ENCODE measurements at regions not wholly inside any gene's neighbourhood (a gene's known extent, or its start where the extent isn't known, plus 50 kb on each side); places are given as distances from the start of the nearest gene placed in this dataset.

DNA sequence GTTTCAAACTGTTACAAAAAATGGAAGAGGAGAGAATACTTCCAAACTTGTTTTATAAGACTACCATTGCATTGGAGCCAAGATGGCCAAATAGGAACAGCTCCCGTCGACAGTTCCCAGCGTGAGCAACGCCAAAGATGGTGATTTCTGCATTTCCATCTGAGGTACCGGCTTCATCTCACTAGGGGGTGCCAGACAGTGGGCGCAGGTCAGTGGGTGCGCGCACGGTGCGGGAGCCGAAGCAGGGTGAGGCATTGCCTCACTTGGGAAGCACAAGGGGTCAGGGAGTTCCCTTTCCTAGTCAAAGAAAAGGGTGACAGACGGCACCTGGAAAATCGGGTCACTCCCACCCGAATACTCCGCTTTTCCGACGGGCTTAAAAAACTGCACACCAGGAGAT lies 149.7 kb upstream of the POF1B start:
- peak; percentile 7 for DNase-seq (ENCODE audit: low spot score)

DNA sequence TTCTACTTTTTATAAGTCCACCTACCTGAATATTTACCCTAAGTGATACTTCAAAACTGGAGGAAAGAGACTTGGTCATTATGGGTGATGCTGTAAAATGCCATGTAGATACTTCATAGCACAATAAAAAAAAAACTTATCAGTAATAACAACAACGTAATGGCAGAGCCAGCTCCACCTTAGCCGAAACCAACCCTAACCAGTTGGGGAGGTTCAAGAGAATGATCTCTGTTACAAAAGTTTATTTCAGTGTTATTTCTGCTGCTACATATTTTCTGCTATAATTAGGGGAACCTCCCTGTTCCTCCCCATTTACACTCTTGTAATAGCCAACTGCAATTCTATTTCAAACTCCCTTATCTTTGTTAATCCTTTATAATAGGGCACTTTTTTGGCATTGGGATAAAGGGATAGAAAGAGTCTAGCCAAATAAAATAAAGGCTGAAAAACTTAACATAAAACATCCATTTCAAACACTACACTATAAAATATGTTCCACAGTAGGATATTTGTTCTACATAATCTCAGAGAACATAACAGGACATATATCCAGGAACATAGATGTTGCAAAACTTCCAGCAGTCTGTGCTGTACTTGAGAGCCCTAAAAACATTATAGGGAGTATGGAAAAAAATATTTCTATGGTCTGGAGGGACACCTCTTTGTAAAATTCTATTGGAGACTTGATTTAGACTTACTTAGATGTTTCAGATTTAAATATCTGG lies 138.7 kb upstream of the POF1B start:
- DNase-seq (ENCODE audit: low spot score): no peak

DNA sequence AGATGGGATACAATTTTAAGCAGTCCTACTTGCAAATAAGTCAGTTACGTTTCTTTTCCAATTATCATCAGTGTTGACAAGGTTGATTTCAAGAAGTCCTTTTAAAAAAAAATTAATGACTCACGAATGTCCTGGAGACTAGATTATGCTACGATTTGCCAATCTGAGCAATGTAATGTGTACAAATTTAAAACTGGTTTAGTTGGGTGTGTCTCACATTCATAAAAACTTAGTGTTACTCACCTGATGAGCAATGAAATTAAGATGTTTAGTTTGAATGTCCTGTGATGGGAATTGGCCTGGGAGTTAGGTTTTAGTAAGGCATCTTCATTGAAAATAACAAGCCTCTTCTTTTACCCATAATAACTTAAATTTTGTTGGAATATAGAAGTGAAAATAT lies 136.7 kb upstream of the POF1B start:
- DNase-seq (ENCODE audit: low spot score): no peak

DNA sequence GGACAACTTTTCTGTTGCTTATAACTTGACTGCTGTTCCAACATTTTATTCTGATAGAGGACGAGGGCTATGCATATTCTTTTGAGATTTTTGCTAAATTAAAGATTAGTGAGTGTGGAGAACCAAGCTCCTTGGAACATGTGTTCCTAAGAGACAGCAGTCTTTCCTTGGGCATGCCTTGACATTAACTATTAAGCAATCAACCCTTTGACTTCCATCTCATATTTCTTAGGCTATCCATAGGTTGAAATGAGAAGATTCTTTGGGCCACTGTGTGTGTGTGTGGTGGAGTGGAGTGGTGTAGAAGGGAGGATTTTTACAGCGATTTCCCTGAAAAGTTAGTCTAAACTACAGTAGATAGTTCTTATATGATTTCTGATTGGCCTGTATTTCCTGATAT lies 127.4 kb upstream of the POF1B start:
- DNase-seq (ENCODE audit: low spot score): no peak

DNA sequence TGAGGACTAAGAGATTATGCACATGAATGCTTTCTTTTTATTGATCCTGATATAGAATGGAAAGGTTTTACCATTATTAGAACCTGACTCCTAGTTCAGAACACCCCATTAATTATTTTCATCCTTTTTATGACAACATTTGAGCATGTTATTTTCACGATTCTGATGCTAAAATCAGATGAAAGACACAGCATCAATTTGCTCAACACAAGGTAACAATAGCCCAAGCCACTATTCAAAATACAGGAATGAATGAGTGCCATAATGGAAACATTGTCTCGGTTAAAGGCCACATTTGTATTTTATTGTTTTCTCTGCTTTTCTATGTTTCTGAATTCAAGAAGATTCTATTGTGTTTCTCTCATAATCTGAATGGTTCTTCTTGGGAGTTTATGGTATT lies 126.3 kb upstream of the POF1B start:
- no peak for DNase-seq (ENCODE audit: low spot score)

DNA sequence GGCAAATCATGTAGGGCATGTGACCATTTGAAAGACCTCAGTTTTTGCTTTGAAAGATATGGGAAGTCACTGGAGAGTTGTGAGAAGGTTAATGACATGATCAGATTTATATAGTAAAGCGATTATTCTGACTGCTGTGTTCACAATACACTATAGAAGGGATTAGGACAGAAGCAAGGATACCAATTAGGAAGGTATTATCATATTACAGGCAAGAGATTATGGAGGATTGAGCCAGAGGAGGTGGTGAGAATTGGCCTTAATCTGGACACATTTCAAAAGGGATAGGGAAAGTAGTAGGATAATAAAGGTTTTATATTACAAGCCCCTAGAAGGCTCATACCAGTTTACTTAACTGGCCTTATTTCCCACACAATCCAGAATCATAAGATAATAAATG lies 124.9 kb upstream of the POF1B start:
- DNase-seq (ENCODE audit: low spot score): no peak

DNA sequence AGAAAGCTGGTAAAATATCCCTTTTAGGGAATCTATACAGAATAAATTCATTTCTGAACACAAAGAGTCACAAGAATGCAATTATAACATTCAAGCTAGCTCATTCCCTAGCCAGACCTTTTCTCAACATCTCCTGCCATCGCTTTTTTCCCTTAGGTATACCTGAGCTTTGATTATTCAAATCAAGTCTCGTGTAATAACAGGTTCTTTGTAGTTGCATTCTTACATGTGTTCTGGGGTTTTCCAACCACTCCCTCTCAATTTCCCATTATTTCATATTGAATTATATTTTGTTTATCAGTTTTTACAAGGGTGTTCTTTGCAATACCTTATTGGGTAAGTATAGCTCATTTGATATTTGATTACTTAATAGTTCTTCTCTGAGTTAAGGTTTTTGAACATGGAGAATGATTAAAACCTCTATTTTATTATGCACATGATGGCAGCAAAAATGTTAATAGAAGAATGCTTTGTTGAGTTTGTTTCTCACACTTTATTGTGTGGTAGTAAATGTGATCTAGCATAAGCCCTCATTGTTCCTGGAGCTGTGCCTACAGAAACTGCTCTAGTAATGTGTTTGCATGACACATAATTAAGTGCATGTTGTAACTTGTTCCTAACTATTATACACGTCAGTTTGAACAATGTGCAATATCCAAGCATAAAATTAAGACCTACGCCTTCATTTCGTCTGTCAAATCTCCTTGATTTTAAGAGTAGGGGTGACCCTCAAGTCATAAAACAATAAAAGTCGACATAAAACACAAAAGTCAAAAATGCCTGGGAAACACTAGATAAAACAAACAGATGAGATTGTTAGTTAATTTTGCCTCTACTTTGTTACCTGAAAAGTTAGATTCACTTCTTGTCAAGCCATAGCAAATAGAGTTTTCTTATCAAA lies 124.0 kb upstream of the POF1B start:
- peak; percentile 2 for DNase-seq (ENCODE audit: low spot score)

DNA sequence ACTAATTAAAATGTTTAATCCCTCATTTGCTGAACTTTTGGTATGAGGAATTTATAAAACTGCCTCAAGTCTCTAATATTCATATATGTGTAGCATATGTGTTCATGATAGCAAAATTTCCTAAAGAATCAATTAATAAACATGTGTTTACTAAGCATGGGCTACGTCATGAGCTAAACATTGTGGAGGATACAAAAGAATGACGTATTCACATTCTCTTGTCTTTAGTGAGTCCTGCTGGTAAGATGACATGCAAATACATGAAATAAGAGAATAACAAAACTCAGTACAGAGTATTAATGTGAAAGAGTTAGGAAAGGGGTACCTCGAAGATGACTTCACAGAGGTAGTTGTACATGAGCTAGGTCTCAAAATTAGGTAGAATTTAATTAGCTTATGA lies 121.9 kb upstream of the POF1B start:
- DNase-seq (ENCODE audit: low spot score): no peak

DNA sequence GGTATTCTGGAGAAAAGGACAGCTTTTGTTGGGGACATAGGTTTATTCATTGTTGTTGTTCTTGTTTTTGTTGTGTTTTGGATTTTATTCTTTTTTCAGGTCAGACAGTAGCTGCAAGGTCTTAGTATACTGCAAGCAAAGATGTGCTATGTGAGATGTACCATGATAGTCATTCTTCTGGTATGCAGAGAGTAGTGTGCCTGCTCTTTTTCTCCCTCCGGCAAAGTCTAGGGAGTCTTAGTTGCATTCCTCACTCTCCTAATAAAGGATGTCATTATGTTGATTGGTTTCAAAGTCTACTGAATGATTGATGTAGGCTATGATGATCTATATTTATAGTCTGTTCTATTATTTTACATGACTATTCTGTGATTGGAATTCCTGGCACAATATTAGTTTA lies 119.9 kb upstream of the POF1B start:
- DNase-seq (ENCODE audit: low spot score): no peak

DNA sequence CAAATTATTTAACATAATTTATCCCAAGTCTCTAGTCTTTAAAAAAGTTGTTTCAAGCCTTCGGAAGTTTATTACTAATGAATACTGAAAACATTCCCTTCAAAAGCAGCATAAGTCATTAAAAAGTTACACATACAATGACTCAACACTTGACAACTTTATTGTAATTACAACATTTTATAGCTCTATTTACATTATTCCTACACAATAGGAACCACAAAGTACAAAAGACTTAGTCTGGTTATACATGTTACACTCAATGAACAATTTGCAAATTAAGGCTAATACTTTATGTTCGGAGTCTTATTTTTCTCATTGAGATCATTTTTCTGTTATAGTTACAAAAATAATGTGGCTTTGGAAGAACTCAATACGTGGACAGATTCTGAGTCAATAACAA lies 114.4 kb upstream of the POF1B start:
- DNase-seq (ENCODE audit: low spot score): no peak

DNA sequence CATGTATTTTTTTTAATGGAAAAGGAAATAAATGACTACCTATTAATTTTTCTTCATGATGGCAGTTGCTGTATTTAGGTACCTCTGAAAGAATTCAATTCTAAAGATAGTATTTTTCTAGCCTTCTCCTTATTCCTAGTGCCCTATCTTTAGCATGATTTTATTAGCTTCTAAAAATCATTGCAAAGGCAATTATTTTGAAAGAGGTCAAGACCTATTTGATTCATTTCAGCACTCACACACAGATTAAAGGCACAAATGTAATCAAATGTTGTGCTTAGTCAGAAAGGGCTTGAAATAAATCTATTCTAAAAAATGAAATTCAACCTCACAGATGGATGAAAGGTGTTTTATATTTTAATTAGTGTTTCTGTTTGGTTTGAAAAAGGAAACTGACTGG lies 74.8 kb upstream of the POF1B start:
- DNase-seq (ENCODE audit: low spot score): no peak

DNA sequence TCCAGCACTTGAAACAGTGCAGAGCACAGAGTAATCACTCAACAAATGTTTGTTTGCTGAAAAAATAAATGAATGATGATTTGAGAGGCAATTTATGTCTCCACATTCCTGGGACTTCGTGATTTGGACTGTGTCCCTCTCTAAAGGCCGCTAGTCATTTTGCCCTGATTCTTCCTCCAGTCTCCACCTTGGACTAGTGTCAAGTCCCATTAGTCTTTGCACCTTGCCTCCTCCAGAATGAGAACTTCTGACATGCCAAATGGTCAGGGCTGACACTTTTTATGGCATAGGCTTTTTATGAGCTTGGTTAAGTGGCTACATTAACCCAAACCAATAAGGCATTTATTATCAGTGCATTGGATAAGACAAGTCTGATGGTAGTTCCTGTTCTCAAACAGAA lies 65.1 kb upstream of the POF1B start:
- DNase-seq (ENCODE audit: low spot score): no peak

Measured in SW480 (cell line).